Astrocyte (in vitro differentiated cells and primary cell): ENCODE measurements at regions not wholly inside any gene's neighbourhood (a gene's known extent, or its start where the extent isn't known, plus 50 kb on each side); places are given as distances from the start of the nearest gene placed in this dataset.

ENCODE experiments used
- EZH2 ChIP-seq: IDR thresholded peaks from 2 replicates; pipeline ENCODE4 v1.6.1; 2012; ENCODE audit warnings: mild to moderate bottlenecking, low read length, inconsistent platforms; ENCODE audit not compliant: insufficient read depth
- TF ChIP-seq, protein P1 (sequence below): IDR thresholded peaks from 2 replicates; pipeline ENCODE4 v1.5.1; 2011; ENCODE audit warnings: low read depth, mild to moderate bottlenecking, inconsistent platforms, low read length, moderate library complexity; ENCODE audit not compliant: insufficient read depth

- TF ChIP-seq EZH2 = no peak
- TF ChIP-seq, protein P1, sequence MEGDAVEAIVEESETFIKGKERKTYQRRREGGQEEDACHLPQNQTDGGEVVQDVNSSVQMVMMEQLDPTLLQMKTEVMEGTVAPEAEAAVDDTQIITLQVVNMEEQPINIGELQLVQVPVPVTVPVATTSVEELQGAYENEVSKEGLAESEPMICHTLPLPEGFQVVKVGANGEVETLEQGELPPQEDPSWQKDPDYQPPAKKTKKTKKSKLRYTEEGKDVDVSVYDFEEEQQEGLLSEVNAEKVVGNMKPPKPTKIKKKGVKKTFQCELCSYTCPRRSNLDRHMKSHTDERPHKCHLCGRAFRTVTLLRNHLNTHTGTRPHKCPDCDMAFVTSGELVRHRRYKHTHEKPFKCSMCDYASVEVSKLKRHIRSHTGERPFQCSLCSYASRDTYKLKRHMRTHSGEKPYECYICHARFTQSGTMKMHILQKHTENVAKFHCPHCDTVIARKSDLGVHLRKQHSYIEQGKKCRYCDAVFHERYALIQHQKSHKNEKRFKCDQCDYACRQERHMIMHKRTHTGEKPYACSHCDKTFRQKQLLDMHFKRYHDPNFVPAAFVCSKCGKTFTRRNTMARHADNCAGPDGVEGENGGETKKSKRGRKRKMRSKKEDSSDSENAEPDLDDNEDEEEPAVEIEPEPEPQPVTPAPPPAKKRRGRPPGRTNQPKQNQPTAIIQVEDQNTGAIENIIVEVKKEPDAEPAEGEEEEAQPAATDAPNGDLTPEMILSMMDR = no peak
Observed at GRCh38 chr10:6353526-6353925, 150.8 kb downstream of the PFKFB3 start.
